ENCODE measurements at regions not wholly inside any gene's neighbourhood (a gene's known extent, or its start where the extent isn't known, plus 50 kb on each side); places are given as distances from the start of the nearest gene placed in this dataset.

- DNase-seq (ENCODE audit: low read depth in 3 of 3), result no peak
Measured at GRCh38 chr1:2916706-2917105, 104.6 kb upstream of the ACTRT2 start.

GRCh38 chr1:2917284-2917683, 104.0 kb upstream of the ACTRT2 start:
- no peak for DNase-seq (ENCODE audit: low read depth in 3 of 3)

GRCh38 chr1:2918441-2918840, 102.8 kb upstream of the ACTRT2 start:
- DNase-seq (ENCODE audit: low read depth in 3 of 3), result no peak

GRCh38 chr1:2919841-2920240, 101.4 kb upstream of the ACTRT2 start:
- no peak for DNase-seq (ENCODE audit: low read depth in 3 of 3)

- DNase-seq (ENCODE audit: low read depth in 3 of 3), result no peak
Measured at GRCh38 chr1:2920421-2921015, 100.7 kb upstream of the ACTRT2 start.

GRCh38 chr1:2921970-2922686, 99.1 kb upstream of the ACTRT2 start:
- DNase-seq (ENCODE audit: low read depth in 3 of 3), result peak; percentile 2 to 10 (median 4)

GRCh38 chr1:2923351-2923750, 97.9 kb upstream of the ACTRT2 start:
- no peak for DNase-seq (ENCODE audit: low read depth in 3 of 3)

GRCh38 chr1:2925291-2925690, 96.0 kb upstream of the ACTRT2 start:
- DNase-seq (ENCODE audit: low read depth in 3 of 3), result no peak

- no peak for DNase-seq (ENCODE audit: low read depth in 3 of 3)
Measured at GRCh38 chr1:2925918-2926317, 95.3 kb upstream of the ACTRT2 start.

DNA sequence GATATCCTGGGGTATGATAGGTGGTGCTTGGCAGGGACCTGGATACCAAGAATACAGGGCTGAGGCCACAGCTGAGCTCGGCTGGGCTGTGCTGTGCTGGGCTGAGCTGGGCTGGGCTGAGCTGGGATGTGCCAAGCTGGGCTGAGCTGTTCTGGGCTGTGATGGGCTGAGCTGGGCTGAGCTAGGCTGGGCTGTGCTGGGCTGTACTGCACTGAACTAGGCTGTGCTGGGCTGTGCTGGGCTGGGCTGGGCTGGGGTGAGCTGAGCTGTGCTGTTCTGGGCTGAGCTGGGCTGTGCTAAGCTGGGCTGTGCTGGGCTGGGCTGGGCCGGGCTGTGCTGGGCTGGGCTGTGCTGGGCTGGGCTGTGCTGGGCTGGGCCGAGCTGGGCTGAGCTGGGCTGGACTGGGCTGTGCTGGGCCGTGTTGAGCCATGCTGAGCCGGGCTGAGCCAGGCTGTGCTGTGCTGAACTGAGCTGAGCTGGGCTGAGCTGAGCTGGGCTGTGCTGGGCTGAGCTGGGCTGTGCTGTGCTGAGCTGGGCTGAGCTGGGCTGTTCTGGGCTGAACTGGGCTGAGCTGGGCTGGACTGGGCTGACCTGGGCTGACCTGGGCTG, 94.7 kb upstream of the ACTRT2 start:
- no peak for DNase-seq (ENCODE audit: low read depth in 3 of 3)

- DNase-seq (ENCODE audit: low read depth in 3 of 3), result no peak
Measured at GRCh38 chr1:2927393-2928360, 93.6 kb upstream of the ACTRT2 start.

- DNase-seq (ENCODE audit: low read depth in 3 of 3), result no peak
Measured at GRCh38 chr1:2928366-2929325, 92.6 kb upstream of the ACTRT2 start.

DNA sequence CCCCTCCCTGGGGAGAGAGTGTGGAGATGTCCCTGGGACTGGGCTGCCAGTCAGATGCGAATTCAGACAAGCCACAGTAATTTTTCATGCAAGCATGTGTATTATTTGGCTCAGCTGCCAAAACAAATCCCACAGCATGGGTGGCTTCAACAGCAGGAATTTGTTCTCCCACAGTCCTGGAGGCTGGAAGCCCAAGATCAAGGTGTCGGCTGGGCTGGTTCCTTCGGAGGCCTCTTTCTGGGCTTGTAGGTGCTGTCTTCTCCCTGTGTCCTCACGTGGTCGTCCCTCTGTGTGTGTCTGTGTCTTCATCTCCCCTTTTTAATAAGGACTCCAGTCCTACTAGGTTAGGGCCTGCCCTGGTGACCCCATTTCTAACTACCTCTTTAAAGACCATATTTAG, 91.9 kb upstream of the ACTRT2 start:
- no peak for DNase-seq (ENCODE audit: low read depth in 3 of 3)

- no peak for DNase-seq (ENCODE audit: low read depth in 3 of 3)
Measured at GRCh38 chr1:2930016-2930815, 91.1 kb upstream of the ACTRT2 start.

- DNase-seq (ENCODE audit: low read depth in 3 of 3), result no peak
Measured at GRCh38 chr1:2930913-2931723, 90.1 kb upstream of the ACTRT2 start.

GRCh38 chr1:2931724-2932401, 89.4 kb upstream of the ACTRT2 start:
- DNase-seq (ENCODE audit: low read depth in 3 of 3), result no peak

DNA sequence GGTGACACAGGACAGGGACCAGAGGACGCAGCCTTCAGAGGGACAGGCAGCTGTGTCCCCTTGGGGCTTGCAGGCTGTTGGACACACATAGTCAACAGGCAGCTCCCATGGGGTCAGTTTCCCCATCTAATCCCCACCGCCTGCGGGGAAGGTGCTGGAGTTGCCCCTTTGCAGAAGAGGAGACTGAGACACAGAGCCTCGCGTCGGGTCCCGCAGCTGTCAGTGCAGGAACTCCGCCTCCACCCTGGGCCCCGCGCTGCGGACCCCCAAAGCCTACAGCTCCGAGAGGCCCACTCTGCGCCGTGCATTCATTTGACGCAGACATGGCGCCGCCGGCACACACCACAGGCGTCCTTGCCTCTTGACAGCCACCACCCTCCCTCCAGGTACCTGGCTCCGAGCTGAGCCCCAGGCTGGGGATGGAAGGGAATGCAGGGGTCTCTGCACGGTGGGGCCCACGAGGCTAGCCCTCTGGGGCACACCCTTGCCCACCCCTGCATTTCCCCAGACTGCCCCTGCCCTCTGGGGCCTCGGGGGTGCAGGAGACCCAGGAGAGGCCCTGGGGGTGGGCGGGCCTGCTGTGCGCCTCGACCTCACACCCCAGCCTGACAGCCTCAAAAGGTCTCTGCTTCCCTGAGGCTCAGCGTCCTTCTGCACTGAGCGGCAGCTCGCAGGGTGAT, 88.5 kb upstream of the ACTRT2 start:
- DNase-seq (ENCODE audit: low read depth in 3 of 3), result no peak
